Inflammatory macrophage treated with lipopolysaccharide for 1 hour (primary cell): ENCODE measurements at regions not wholly inside any gene's neighbourhood (a gene's known extent, or its start where the extent isn't known, plus 50 kb on each side); places are given as distances from the start of the nearest gene placed in this dataset.
A peak's percentile ranks its signal among the peaks of the same experiment; 100 is the strongest.

ENCODE experiments used
- DNase-seq, 2 donors: peaks; one replicate each; pipeline ENCODE4 v3.0.0-alpha.2; 2020 to 2022

GRCh38 chrX:95029571-95029970 lies 1355.6 kb downstream of the FAM133A start:
- no peak for DNase-seq

- no peak for DNase-seq
Measured at GRCh38 chrX:95040104-95040503, 1366.1 kb downstream of the FAM133A start.

- DNase-seq = no peak
Measured at GRCh38 chrX:95044331-95044730, 1370.3 kb downstream of the FAM133A start.

GRCh38 chrX:95055991-95056390 lies 1382.0 kb downstream of the FAM133A start:
- DNase-seq = no peak

GRCh38 chrX:95056901-95057300 lies 1382.9 kb downstream of the FAM133A start:
- no peak for DNase-seq

- DNase-seq = no peak
Measured at GRCh38 chrX:95057341-95057740, 1383.3 kb downstream of the FAM133A start.

GRCh38 chrX:95058815-95059214 lies 1384.8 kb downstream of the FAM133A start:
- no peak for DNase-seq

- no peak for DNase-seq
Measured at GRCh38 chrX:95059909-95060308, 1385.9 kb downstream of the FAM133A start.

GRCh38 chrX:95063554-95063953 lies 1389.5 kb downstream of the FAM133A start:
- DNase-seq = no peak

- DNase-seq = no peak
Measured at GRCh38 chrX:95065151-95065550, 1391.1 kb downstream of the FAM133A start.

- DNase-seq = no peak
Measured at GRCh38 chrX:95071052-95071451, 1397.0 kb downstream of the FAM133A start.

- DNase-seq = no peak
Measured at GRCh38 chrX:95071621-95072020, 1397.6 kb downstream of the FAM133A start.

- peak in 1 of 2 donors; percentile 12 for DNase-seq
Measured at GRCh38 chrX:95076449-95076848, 1402.4 kb downstream of the FAM133A start.

- no peak for DNase-seq
Measured at GRCh38 chrX:95101851-95102390, 1427.9 kb downstream of the FAM133A start.

- DNase-seq = no peak
Measured at GRCh38 chrX:95117556-95117955, 1443.5 kb downstream of the FAM133A start.

GRCh38 chrX:95145848-95146490 lies 1472.0 kb downstream of the FAM133A start:
- no peak for DNase-seq

- no peak for DNase-seq
Measured at GRCh38 chrX:95152810-95153209, 1478.8 kb downstream of the FAM133A start.

- DNase-seq = no peak
Measured at GRCh38 chrX:95156566-95156965, 1482.6 kb downstream of the FAM133A start.
